OCI-LY7 (cell line): ENCODE measurements at regions not wholly inside any gene's neighbourhood (a gene's known extent, or its start where the extent isn't known, plus 50 kb on each side); places are given as distances from the start of the nearest gene placed in this dataset.

Source experiments
- EZH2phosphoT487 ChIP-seq: fragments of 200-600 bp; sonication (generic); IDR thresholded peaks from 2 replicates; pipeline ENCODE4 v1.6.1; 2018; ENCODE audit warnings: low read depth, borderline replicate concordance, mild to moderate bottlenecking, mixed run types, antibody characterized with exemption, low read length, moderate library complexity, mixed read lengths
- TF ChIP-seq, protein P1 (sequence below): fragments of 200-600 bp; sonication (generic); conservative IDR thresholded peaks from 2 replicates; pipeline ENCODE4 v1.5.1; 2014; ENCODE audit warnings: mild to moderate bottlenecking, antibody characterized with exemption, low read length, moderate library complexity, mixed read lengths

DNA sequence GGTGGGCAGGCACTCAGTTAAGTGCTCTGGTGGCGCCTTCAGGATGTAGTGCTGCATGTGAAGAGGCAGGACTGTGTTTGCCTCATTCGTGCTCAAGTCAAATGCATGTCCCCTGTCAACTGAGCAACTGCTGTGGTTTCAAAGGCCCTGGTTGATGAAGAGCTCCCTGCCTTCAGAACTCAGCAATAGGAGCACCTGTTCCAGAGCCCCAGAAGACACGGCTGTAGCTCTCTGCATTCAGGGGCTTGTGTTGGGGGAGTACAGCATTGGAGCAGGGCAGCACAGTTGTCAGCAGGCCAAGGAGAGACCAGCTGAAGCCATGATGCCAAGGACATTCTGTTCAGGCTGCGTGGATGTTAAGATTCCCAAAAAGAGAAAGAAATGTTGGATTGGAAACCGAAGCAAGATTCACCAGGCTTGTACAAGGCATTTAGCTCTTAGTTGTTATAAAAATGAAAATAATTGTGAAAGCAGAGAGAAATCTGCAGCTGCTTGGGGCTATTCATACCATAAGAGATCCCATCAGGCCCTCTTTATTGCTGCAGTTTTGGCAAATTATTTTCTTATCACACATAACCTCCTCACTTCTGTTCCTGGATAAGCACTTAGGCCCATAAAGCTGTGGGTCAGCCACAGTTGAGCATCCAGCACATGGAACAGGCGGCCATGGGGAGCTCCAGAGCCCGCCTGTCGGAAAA is 252.4 kb upstream of the ZNF521 start:
- TF ChIP-seq, protein P1, sequence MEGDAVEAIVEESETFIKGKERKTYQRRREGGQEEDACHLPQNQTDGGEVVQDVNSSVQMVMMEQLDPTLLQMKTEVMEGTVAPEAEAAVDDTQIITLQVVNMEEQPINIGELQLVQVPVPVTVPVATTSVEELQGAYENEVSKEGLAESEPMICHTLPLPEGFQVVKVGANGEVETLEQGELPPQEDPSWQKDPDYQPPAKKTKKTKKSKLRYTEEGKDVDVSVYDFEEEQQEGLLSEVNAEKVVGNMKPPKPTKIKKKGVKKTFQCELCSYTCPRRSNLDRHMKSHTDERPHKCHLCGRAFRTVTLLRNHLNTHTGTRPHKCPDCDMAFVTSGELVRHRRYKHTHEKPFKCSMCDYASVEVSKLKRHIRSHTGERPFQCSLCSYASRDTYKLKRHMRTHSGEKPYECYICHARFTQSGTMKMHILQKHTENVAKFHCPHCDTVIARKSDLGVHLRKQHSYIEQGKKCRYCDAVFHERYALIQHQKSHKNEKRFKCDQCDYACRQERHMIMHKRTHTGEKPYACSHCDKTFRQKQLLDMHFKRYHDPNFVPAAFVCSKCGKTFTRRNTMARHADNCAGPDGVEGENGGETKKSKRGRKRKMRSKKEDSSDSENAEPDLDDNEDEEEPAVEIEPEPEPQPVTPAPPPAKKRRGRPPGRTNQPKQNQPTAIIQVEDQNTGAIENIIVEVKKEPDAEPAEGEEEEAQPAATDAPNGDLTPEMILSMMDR = no peak
- TF ChIP-seq EZH2phosphoT487 = no peak
